DMS53 treated with DMSO at 0.1 percent for 48 hours (cell line): ENCODE measurements at regions not wholly inside any gene's neighbourhood (a gene's known extent, or its start where the extent isn't known, plus 50 kb on each side); places are given as distances from the start of the nearest gene placed in this dataset.

Experiments
- DNase-seq: peaks from one replicate; lab custom pipeline; 2025; ENCODE audit not compliant: unreplicated experiment; lab: John Stamatoyannopoulos, UW

DNA sequence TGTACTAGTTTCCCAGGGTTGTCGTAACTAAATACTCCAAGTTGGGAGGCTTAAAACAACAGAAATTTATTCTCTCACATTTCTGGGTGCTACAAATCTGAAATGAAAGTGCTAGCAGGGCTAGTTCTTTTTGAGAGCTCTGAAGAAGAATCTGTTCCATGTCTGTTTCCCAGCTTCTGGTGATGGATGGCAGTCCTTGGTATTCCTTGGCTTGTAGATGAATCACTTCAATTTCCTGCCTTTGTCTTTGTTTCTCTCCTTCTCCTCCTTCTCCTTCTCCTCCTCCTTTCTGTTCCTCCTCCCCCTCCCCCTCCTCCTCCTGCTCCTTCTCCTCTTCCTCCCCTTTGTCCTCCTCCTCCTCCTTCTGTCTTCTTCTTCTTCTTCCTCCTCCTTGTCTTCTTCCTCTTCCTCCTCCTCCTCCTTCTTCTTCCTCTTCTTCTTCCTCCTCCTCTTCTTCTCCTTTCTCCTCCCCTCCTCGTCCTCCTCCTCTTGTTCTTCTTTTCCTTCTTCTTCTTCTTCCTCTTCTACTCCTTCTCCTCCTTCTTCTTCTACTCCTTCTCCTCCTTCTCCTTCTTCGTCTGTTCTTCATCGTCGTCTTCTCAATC lies 104.7 kb upstream of the ANKRD55 start:
- no peak for DNase-seq

DNA sequence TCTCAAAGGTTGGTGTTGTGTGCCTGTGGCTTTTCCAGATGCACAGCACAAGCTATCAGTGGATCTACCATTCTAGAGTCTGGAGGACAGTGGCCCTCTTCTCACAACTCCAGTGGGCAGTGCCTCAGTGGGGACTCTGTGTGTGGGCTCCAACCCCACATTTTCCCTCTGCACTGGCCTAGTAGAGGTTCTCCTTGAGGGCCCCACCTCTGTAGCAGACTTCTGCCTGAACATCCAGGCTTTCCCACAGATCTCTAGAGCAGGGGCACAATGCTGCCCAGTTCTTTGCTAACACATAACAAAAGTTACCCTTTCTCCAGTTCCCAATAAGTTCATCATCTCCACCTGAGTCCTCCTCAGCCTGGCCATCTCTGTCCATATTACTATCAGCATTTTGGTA lies 102.1 kb upstream of the ANKRD55 start:
- no peak for DNase-seq

DNA sequence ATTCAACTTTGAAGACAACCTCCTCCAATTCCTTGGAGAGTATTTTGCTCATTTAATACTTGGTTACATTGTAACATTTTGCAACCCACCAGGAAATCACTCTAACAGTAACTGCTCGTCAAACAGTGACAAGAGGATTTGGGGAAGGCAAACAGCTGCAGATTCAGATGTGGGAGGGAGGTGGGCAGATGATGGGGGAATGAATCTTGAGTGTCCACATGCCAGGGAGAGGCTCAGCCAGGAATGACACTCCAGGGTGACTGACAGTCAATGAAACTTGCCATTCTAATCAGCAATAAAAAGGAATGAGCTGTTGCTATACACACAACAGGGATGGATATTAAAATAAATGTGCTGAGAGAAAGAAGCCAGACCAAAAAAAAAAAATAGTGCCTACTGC lies 97.7 kb upstream of the ANKRD55 start:
- no peak for DNase-seq

DNA sequence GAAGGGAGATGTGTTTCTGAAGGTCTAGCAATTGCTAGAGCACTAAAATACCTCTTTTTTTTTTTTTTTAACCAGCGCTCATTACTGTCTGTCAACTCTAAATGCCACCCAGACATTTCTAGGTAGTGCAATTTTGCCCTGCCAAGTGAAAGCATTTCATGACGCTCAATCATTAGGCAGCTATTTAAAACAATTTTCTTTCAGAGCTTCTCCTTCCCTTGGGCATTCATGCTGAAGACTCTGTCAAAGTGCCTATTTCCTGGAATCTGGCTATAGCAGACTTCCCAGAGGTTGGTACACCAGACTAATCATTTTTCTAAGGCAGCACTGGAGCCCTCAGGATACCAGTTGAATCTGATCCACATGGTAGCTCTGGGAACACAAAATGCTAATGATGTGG lies 97.0 kb upstream of the ANKRD55 start:
- no peak for DNase-seq

DNA sequence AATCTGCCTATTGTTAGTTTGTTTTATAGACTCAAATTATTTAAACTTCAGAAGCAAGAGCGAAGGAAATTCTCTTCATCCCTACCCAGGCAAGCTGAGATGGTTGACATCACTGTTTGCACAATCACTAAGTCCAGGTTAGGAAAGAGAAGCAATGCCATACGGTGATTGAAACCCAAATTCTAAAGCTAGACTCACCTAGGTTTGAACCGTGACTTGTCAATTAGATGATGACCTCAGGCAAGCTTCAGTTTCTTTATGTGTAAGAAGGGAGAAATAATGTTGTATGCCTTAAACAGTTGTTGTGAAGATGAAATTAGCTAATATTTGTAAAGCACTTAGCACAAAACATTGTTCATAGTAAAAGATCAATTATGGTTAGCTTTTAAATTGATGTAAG lies 96.5 kb upstream of the ANKRD55 start:
- no peak for DNase-seq

DNA sequence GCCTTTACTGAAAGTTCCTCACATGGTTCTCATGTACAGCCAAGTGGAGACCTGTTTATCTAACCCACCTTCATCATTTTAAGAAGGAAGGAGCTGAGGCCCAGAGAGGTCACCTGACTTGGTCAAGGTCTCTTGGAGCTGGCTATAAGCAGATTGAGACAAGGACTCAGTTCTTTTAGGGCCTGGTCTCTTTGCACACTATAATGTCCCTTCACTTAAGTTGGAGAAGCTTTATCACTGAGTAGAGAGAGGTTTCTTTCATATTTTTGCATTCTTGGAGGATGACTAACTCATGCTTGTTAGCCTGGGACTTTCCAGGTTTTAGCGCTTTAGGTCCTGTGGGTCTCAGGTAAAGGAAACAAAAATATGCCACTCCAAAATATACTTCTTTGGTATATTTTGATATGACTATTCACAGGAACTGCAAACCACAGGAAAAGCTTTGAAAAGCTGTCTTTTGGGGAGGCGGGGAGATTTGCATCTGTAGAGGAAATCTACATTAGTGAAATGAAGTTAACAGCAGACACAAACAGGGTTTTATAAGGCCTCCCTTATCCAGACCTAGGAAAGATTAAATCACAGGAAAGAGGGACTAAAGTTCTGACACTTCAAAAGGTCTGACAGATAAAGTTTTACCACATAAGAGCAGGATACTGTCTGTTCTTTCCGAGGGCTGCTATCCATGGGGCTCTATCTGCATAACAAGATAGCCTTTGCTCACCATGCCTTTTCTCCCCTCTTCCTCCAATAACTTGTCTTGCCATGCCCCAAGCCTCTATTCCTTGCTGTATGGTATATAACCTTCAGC lies 95.8 kb upstream of the ANKRD55 start:
- DNase-seq, result no peak

DNA sequence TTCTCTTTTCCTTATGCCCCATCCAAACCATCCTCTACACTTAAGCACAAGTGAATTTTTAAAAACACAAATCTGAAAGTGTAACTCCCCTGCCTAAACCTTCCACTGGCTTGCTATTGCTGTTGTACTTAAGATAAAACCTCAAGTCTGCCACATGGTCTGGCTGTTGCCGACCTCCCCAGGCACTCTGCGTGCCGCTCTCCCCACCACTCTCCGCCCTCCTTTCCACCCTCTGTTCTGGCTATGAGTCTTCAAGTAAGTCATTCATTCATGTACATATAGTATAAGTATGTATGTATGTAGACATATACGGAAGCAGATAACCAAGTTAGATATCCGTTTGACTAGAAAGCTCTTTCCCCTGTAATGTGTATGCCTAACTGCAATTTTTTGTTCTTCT lies 94.7 kb upstream of the ANKRD55 start:
- DNase-seq, result no peak

DNA sequence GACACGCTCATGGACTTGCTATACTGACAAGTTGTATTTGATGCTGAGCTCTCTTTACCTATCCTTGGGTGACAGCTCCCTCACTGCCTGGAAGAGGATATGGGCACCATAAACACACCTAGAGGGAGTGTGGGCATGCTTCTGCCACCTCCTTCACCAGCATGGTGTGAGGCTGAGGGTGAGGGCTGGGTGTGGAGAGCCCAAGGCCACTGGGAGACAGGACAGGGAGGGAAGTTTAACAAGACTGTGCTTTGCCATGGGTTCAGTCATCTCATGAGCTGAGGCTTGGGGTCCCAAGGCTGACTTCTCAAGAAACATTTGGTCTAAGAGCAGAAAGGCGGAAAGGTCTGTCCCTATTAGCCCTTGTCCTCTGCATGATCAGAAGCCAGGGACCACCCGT lies 93.6 kb upstream of the ANKRD55 start:
- no peak for DNase-seq

DNA sequence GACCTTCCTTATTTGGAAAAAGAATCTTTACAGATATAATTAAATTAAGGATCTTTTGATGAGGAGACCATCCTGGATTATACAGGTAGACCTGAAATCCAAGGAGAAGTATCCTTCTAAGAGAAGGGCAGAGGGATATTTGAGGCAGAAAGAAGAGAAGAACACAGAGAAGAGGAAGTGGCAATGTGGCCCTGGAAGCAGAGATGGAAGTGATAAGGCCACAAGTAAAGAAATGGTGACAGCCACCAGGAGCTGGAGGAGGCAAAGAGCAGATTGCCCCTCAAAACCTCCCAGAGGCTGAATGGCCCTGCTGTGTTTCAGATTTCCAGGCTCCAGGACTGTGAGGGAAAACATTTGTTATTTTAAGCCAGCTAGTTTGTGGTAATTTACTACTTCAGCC lies 93.0 kb upstream of the ANKRD55 start:
- DNase-seq, result no peak

DNA sequence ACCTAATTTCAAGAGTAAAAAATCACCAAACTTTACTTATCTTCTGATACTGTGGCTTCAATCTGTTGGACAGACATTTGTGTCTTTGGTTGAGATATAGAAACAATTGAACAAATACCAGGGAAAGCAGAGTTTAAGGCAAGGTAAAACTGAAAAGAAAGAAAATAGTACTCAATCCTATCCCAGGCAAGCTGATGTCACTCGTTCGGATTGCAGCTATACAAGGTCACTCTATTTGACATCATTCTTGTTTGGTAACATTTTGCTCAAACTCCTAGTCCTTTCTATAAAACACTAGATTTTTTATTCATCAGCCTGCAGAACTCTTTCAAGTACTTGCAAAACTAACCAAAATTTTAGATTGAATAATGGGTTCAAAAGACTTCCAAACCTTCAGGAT lies 91.9 kb upstream of the ANKRD55 start:
- DNase-seq, result no peak

DNA sequence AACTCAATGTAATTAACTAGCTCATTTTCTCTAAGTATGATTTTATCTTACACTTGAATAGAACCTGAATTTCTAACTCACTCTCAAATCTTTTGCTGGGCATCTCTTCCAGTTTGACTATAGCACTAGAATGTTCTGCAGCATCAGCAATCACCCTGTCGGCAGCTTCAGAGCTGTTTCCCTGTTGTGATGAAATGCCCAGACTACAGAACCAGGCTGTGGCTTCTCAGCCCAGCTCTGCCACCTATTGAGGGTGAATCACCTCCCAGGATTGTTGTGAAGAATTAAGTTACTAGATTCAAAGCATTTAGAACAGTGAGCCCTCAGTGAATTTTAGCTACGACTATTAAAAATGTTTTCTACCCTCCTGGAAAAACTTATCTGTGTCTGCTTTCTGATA lies 90.4 kb upstream of the ANKRD55 start:
- DNase-seq, result no peak

DNA sequence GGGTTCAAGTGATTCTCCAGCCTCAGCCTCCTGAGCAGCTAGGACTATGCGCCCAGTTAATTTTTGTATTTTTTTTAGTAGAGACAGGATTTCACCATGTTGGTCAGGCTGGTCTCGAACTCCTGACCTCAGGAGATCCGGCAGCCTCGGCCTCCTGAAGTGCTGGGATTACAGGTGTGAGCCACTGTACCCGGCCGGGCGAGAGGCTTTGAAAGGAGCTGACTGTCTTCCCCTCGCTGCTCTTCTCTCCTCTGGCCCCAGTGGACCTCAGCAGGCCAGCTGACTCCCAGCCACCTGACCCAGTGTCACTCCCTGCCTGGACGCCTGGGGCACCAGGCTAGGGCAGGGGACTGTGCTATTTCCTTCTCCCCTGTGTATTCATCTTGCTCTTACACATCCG lies 89.5 kb upstream of the ANKRD55 start:
- no peak for DNase-seq

DNA sequence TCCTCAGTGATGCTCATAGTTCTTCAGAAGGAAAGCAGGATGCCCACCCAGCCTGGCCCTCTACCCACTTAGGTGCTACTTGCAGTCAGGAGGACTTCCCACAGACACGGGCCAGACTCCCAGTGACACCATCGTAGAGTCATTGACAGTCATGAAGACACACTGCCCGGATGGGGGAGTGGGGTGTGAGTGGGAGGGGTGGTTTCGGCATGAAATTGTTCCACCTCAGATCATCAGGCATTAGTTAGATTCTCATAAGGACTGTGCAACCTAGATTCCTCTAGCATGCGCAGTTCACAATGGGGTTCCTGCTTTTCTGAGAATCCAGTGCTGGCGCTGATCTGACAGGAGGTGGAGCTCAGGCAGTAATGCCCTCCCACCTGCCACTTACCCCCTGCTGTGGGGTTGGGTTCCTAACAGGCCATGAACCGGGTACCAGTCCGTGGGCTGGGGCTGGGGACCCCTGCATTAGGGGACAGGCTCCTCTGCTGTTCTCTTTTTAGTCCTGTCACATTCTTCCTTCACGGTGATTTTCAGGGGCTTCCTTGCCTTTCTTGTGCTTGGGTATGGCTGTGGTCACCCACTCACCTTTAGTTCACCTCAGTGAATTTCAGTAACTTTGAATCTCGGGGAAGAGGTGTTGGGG lies 88.2 kb upstream of the ANKRD55 start:
- no peak for DNase-seq

DNA sequence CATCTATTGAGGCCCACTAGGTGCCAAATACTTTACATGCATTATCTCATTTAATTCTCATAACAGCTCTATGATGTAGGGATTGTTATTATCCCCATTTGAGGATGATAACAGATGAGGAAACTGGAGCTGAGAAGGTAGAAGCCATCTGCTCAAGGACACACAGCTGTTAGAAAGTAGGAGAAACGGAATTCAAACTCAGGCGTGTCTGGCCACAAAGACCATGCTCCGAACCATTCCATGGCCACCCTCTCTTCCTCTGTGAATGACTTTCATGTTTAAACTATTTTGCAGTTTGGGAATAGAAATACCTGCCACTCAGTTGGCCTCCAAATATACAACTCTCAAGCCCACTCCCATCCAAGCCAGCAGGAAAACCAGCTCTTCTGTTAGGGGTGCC lies 87.6 kb upstream of the ANKRD55 start:
- DNase-seq, result no peak

DNA sequence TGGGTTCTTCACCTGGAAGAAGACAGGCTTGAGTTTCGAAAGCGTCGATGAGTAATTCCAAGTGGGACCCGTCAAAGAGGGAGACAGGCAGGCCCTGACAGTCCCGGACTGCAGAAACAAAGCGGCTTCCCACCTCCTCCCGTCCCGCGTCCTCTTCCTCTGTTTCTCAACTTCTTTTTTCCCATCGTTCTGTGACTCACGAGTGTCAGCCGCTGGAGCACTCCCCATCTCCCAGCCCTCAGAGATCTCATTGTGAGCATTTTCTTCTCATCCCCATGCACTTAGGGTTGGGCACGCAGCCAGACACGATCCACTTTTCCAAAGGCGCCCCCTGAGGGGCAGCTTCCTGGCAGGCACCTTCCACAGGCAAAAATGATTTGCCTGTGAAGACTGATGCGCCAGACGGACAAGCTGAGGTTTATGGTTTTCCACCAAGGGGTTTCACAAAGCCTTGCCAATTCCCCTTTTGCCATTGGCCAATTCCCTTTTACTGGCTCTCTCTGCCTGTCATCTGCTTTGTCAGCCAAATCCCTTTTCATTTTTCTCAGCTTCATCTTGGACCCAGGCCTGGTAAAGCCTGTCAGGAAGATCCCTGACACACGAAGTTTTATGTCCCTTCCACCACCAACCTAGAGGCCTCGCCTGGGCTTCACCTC lies 86.5 kb upstream of the ANKRD55 start:
- no peak for DNase-seq

DNA sequence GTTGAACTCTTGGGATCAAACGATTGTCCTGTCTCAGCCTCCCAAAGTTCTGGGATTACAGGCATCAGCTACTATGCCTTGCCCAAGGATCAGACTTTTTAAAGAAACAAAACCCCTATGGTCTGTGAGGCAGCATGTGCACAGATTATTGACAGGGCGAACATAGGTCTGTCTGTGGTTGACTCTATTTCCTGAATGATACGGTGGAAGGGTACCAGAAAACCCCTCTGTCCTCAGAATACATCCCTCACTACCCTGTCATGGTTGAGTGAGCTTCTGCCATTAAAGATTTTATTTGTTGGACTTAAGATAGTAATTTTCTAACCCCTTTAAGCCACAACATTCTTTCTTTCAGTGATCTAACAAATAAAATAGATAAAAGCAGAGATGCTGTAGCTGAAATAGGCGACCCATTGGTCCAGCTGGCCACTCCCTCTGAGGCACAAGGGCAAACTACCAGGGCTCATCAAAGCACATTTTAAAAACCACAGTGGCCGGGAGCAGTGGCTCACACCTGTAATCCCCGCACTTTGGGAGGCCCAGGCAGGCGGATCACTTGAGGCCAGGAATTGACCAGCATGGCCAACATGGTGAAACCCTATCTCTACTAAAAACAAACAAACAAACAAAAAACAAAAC lies 84.9 kb upstream of the ANKRD55 start:
- no peak for DNase-seq

DNA sequence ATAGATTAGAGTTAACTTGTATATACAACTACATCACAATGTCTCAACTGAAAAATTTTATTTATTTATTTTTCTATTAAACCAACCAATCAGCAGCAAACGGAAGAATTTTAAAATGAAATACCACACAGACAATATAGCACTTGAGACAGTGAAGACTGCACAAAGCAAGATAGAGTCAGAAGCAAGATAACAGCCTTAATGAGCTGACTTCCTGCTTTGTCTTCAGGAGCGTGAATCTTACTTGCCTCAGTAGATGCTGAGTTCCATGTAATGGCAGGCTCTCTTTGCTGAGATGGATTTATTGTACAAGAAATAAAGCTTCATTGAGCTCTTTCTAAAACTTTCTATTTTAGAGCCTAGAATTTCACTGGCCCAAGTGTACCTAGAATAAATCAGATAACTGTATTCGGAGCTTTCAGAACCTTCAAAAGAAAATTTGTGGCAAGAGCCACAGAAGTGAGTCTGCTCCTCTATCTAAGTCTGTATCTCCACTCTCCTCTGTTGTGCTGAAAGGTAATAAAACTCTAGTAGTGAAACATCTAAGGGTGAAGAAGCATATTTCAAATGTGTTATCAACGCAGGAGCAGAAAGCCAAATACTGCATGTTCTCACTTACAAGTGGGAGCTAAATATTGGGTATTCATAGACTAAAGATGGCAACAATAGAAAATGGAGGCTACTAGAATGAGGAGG lies 83.3 kb upstream of the ANKRD55 start:
- no peak for DNase-seq

DNA sequence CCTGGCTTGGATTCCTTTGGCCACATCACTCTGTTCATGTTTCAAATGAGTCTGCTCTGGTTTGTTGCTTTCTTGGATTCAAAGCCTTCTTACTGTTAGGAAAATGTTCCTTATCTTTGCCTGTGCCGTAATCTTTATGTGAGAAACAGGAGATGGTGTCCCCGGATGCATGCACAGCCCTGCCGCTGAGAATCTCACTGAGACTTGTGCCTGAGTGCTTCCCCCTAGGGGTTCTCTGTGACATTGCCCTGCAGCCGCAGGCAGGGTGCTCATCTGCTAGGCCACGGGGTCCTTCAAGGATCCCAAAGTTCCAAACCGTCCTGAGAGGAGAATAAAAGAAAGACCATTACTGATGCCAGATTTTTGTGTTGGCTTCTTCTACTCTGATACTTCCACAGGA lies 81.4 kb upstream of the ANKRD55 start:
- DNase-seq, result no peak

DNA sequence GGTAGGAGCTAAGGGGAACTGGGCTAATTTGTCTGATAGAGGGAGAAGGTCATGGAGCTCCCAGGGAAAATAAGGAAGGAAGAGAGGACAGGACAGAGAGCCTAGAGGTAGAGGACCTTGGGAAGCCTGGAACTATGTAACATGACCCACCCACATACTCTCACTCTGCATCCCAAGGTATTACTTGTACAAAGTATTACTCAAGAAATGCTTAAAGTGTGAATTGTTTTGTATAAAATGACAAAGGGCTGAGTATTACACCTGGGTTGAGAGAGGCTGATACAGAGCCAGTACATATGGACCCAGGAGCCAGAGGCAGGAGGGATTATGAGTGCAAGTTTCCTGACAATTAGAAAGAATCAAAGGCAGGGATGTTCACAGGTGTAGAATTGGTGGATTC lies 80.5 kb upstream of the ANKRD55 start:
- no peak for DNase-seq

DNA sequence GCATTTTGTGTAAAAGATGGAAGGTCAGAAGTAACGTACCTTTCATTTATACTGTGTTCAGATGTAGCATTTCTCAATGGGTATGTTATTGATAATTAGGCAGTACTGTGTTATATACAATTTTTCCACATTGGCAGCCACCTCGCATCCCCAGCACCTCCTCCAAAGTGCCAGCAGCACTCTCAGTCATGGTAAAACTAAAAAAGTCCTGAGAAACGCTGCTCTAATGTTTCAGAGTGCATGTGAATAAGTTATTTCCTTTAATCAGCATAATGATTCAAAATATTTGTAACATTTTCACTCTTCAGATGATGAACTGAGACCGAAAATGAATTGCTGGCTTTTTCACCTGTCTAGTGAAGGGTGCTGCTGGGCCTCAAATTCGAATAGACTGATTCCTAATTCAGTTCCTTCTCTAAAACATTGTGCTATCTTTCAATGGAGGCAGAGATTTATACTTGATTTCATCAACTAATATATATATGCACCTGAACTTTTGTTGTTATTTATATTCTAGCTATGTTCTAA lies 79.9 kb upstream of the ANKRD55 start:
- DNase-seq, result no peak
